Gastrocnemius medialis (tissue), 4 donors: ENCODE measurements at regions not wholly inside any gene's neighbourhood (a gene's known extent, or its start where the extent isn't known, plus 50 kb on each side); places are given as distances from the start of the nearest gene placed in this dataset.

Source experiments
- ATAC-seq, 2 donors: fragments of 150-250 bp; one replicate each; pipeline ENCODE4 v1.9.1; 2016
- DNase-seq, 2 donors: peaks; one replicate each; pipeline ENCODE4 v3.0.0-alpha.2; 2019
- H3K27ac ChIP-seq, 4 donors: fragments of 200-600 bp; sonication (generic); 1 replicate in 1 of 4; 2 replicates in 3 of 4; pipeline ENCODE4 v1.5.1; 2016 to 2018; ENCODE audit warnings: mild to moderate bottlenecking in 2 of 4, moderate library complexity in 1 of 4
- H3K27me3 ChIP-seq, 3 donors: fragments of 200-600 bp; sonication (generic) in 2 of 3; 1 replicate in 1 of 3; 2 replicates in 2 of 3; pipeline versions ENCODE4 v1.5.1 to v1.6.0; 2016 to 2019; ENCODE audit warnings: mild to moderate bottlenecking in 1 of 3, moderate library complexity in 1 of 3
- H3K36me3 ChIP-seq, 2 donors: fragments of 200-600 bp; sonication (generic) in 1 of 2; one replicate each; pipeline ENCODE4 v1.5.1; 2017 to 2018
- H3K4me1 ChIP-seq, 2 donors: fragments of 200-600 bp; sonication (generic) in 1 of 2; one replicate each; pipeline ENCODE4 v1.5.1; 2016 to 2017; ENCODE audit warnings: mild to moderate bottlenecking in 2 of 2
- H3K4me3 ChIP-seq, 4 donors: fragments of 200-600 bp; sonication (generic) in 3 of 4; 1 replicate in 1 of 4; 2 replicates in 3 of 4; pipeline ENCODE4 v1.5.1; 2016 to 2019; ENCODE audit warnings: mild to moderate bottlenecking in 2 of 4
- H3K9me3 ChIP-seq, 3 donors: fragments of 200-600 bp; sonication (generic) in 2 of 3; 1 replicate in 1 of 3; 2 replicates in 2 of 3; pipeline ENCODE4 v1.5.1; 2016 to 2019
- CTCF ChIP-seq, 5 experiments: fragments of 450-650 bp in 3 of 5; fragments of 200-600 bp in 2 of 5; sonication (generic) in 2 of 5; IDR thresholded peaks in 4 of 5; conservative IDR thresholded peaks in 1 of 5; 1 replicate in 4 of 5; 2 replicates in 1 of 5; pipeline ENCODE4 v1.5.1; 2016 to 2019; ENCODE audit warnings: antibody characterized with exemption in 5 of 5, mild to moderate bottlenecking in 3 of 5, moderate library complexity in 3 of 5
- POLR2A ChIP-seq, 2 donors: fragments of 450-650 bp; IDR thresholded peaks; one replicate each; pipeline ENCODE4 v1.6.1; 2017; ENCODE audit warnings: antibody characterized with exemption in 2 of 2, mild to moderate bottlenecking in 2 of 2, moderate library complexity in 2 of 2
- in situ Hi-C, 4 donors: fragments of 200-750 bp; cut with MboI; loops; one replicate each; pipeline versions ENCODE4 v1.15.0 to v1.8.0; 2017; ENCODE audit warnings: low sequenced_read_pairs in 4 of 4
- intact Hi-C: fragments of 100-400 bp; cut with DNase I; formaldehyde crosslinking; loops from one replicate; pipeline ENCODE4 v1.15.1; 2023; ENCODE audit warnings: low total_unique reads

- Histone ChIP-seq H3K9me3 (no peaks in the 10 kb centered on the region), H3K27me3 (no peaks in the 10 kb centered on the region), H3K27ac (no peak overlapping the region), H3K36me3 (no peaks in the 10 kb centered on the region), H3K4me1 (no peaks in the 10 kb centered on the region), H3K4me3 (no peak overlapping the region)
- intact Hi-C loops (no loop called here), in situ Hi-C loops (no loop called here)
- ATAC-seq (no peak), DNase-seq (no peak)
- no peak for TF ChIP-seq POLR2A (IDR thresholded peaks at IDR 0.05)
- no peak for TF ChIP-seq CTCF (IDR thresholded peaks at IDR 0.05 in 4 of 5, conservative IDR thresholded peaks at IDR 0.05 in 1 of 5)
Measured at GRCh38 chr6:169983651-169984050, 232.2 kb downstream of the ERMARD start.

- Histone ChIP-seq H3K4me1 (no peaks in the 10 kb centered on the region), H3K9me3 (no peaks in the 10 kb centered on the region), H3K27ac (no peak overlapping the region), H3K27me3 (peaks cover 0 to 2% (median 0%) of the 10 kb centered on the region in 3 donors), H3K4me3 (no peak overlapping the region), H3K36me3 (no peaks in the 10 kb centered on the region)
- in situ Hi-C loops, result no loop called here
- ATAC-seq, result no peak
- intact Hi-C loops, result no loop called here
- TF ChIP-seq CTCF (IDR thresholded peaks at IDR 0.05 in 4 of 5, conservative IDR thresholded peaks at IDR 0.05 in 1 of 5) (no peak), POLR2A (IDR thresholded peaks at IDR 0.05) (no peak)
- no peak for DNase-seq
Measured at GRCh38 chr6:169982461-169983386, 231.3 kb downstream of the ERMARD start.

- no peaks in the 10 kb centered on the region for H3K9me3 ChIP-seq
- intact Hi-C loops (no loop called here), in situ Hi-C loops (no loop called here)
- no peak overlapping the region for H3K4me3 ChIP-seq
- no peak overlapping the region for H3K27ac ChIP-seq
- DNase-seq (no peak), ATAC-seq (no peak)
- TF ChIP-seq POLR2A (IDR thresholded peaks at IDR 0.05) (no peak), CTCF (IDR thresholded peaks at IDR 0.05 in 4 of 5, conservative IDR thresholded peaks at IDR 0.05 in 1 of 5) (no peak)
- no peaks in the 10 kb centered on the region for H3K4me1 ChIP-seq
- H3K36me3 ChIP-seq, result no peaks in the 10 kb centered on the region
- peaks cover 0 to 2% (median 0%) of the 10 kb centered on the region in 3 donors for H3K27me3 ChIP-seq
Measured at GRCh38 chr6:169981969-169982368, 230.5 kb downstream of the ERMARD start.

GRCh38 chr6:169981568-169981967 is 230.1 kb downstream of the ERMARD start:
- H3K36me3 ChIP-seq, result no peaks in the 10 kb centered on the region
- ATAC-seq (no peak), DNase-seq (no peak)
- H3K9me3 ChIP-seq, result no peaks in the 10 kb centered on the region
- peaks cover 0 to 2% (median 0%) of the 10 kb centered on the region in 3 donors for H3K27me3 ChIP-seq
- no peak overlapping the region for H3K4me3 ChIP-seq
- TF ChIP-seq CTCF (IDR thresholded peaks at IDR 0.05 in 4 of 5, conservative IDR thresholded peaks at IDR 0.05 in 1 of 5), result no peak
- TF ChIP-seq POLR2A (IDR thresholded peaks at IDR 0.05), result no peak
- intact Hi-C loops (no loop called here), in situ Hi-C loops (no loop called here)
- H3K4me1 ChIP-seq, result no peaks in the 10 kb centered on the region
- no peak overlapping the region for H3K27ac ChIP-seq
